ENCODE measurements at regions not wholly inside any gene's neighbourhood (a gene's known extent, or its start where the extent isn't known, plus 50 kb on each side); places are given as distances from the start of the nearest gene placed in this dataset.

DNA sequence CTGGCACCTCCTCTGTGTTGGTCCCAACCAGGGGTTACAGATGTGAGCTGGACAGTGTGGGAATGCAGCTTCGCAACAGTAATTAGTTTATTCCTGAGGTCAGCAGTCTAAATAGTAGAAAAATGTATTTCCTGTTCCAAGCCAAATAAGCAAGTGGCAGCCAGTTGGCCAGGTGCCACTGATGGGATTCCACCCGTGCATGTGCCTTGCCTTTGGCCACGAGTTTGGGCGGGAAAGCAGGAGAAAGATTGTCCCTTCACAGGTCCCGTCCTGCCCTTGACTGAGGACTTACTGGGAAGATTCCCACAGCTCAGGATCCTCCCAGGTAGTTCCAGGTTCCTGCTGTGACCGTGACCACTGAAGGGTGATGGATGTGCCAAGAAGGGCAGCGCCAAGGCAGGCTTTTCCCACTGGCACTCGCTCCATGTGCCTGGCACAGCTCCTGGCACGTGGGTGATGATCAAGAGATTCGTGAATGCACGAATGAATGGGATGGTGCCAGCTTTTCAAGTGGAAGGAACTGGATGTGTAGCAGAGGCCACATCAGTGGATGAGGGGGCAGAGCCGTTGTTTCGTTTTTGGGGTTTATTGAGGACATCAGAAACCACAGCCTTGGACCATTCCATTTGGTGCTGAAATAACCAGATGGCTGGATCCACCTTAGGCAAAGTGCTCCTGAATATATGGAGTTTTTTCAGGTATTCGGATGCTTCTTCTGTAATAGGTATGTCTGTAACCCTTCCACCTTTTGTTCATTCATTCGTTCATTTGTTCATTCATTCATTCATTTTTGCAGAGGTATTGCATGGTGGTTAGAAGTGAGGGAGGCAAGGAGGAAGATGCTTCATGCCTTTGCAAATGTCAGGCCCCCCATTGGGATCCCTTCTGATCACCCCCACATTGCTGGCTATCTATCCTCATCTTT is 62.4 kb upstream of the WNT4 start:
- TF ChIP-seq EZH2 (IDR thresholded peaks at IDR 0.05; ENCODE audit: borderline replicate concordance, insufficient read depth, low read depth, low read length, poor library complexity, severe bottlenecking): no peak
- TF ChIP-seq, protein P1, sequence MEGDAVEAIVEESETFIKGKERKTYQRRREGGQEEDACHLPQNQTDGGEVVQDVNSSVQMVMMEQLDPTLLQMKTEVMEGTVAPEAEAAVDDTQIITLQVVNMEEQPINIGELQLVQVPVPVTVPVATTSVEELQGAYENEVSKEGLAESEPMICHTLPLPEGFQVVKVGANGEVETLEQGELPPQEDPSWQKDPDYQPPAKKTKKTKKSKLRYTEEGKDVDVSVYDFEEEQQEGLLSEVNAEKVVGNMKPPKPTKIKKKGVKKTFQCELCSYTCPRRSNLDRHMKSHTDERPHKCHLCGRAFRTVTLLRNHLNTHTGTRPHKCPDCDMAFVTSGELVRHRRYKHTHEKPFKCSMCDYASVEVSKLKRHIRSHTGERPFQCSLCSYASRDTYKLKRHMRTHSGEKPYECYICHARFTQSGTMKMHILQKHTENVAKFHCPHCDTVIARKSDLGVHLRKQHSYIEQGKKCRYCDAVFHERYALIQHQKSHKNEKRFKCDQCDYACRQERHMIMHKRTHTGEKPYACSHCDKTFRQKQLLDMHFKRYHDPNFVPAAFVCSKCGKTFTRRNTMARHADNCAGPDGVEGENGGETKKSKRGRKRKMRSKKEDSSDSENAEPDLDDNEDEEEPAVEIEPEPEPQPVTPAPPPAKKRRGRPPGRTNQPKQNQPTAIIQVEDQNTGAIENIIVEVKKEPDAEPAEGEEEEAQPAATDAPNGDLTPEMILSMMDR (IDR thresholded peaks at IDR 0.05): no peak
- POLR2A ChIA-PET: no interaction called here
- H3K27me3 Mint-ChIP-seq: peaks cover 55% of the 10 kb centered on the region

GRCh38 chr1:22206551-22207125 is 63.7 kb upstream of the WNT4 start:
- POLR2A ChIA-PET: no interaction called here
- no peaks in the 10 kb centered on the region for H4K20me1 ChIP-seq (ENCODE audit: control insufficient read depth, insufficient read depth, low read length, poor library complexity, severe bottlenecking)
- no peaks in the 10 kb centered on the region for H3K79me2 ChIP-seq (ENCODE audit: control insufficient read depth, insufficient read depth, low read length)
- intact Hi-C loops (cut with micrococcal nuclease): no loop called here
- peaks cover 0 to 32% (median 5%) of the 10 kb centered on the region in 4 experiments for H3K27me3 ChIP-seq (replicated peaks in 1 of 4; ENCODE audit: control extremely low read depth in 1 of 4, control insufficient read depth in 3 of 4, insufficient read depth in 4 of 4, low read length in 3 of 4)
- no peaks in the 10 kb centered on the region for H3K36me3 ChIP-seq (replicated peaks in 1 of 2; ENCODE audit: control extremely low read depth in 1 of 2, control insufficient read depth in 1 of 2, extremely low read depth in 1 of 2, insufficient read depth in 2 of 2, low read length in 1 of 2)
- H3K4me3 ChIP-seq (ENCODE audit: control extremely low read depth in 1 of 5, extremely low read depth in 1 of 5, insufficient read depth in 1 of 5, low read depth in 2 of 5, low read length in 4 of 5): no peak overlapping the region
- 89% methylated on average over 6 of the region's 6 CpGs for WGBS (ENCODE audit: insufficient coverage)
- H3K4me1 ChIP-seq (ENCODE audit: control insufficient read depth in 2 of 2, insufficient read depth in 2 of 2, low read length in 2 of 2): no peaks in the 10 kb centered on the region
- Mint-ChIP-seq H3K27me3 (peaks cover 56% of the 10 kb centered on the region), H3K4me1 (no peaks in the 10 kb centered on the region), H3K4me3 (no peak overlapping the region), H3K27ac (no peak overlapping the region), H3K9me3 (ENCODE audit: insufficient read depth) (no peaks in the 10 kb centered on the region)
- H3K4me2 ChIP-seq (replicated peaks; ENCODE audit: low read depth, low read length, poor library complexity, severe bottlenecking): no peak overlapping the region
- H3K9ac ChIP-seq (ENCODE audit: low read length): no peak overlapping the region
- DNase-seq: no peak
- no peak overlapping the region for H3K27ac ChIP-seq (ENCODE audit: low read length in 2 of 2)
- TF ChIP-seq, protein P1 (IDR thresholded peaks at IDR 0.05): no peak
- TF ChIP-seq EZH2 (IDR thresholded peaks at IDR 0.05; ENCODE audit: borderline replicate concordance, insufficient read depth, low read depth, low read length, poor library complexity, severe bottlenecking): no peak
- H3K9me3 ChIP-seq (ENCODE audit: control extremely low read depth in 1 of 3, control insufficient read depth in 2 of 3, insufficient read depth in 1 of 3, low read length in 2 of 3): no peaks in the 10 kb centered on the region
- no peak for ATAC-seq (ENCODE audit: low read depth)
- H2AFZ ChIP-seq (ENCODE audit: insufficient read depth, low read depth, low read length, poor library complexity, severe bottlenecking): no peak overlapping the region
- CTCF ChIA-PET: no interaction called here

More for the DNA sequence above, 62.4 kb upstream of the WNT4 start:
- H3K27ac ChIP-seq (ENCODE audit: low read length in 2 of 2): no peak overlapping the region
- ATAC-seq (ENCODE audit: low read depth): no peak
- H3K27ac Mint-ChIP-seq: no peak overlapping the region
- intact Hi-C loops (cut with micrococcal nuclease): no loop called here
- H3K36me3 ChIP-seq (replicated peaks in 1 of 2; ENCODE audit: control extremely low read depth in 1 of 2, control insufficient read depth in 1 of 2, extremely low read depth in 1 of 2, insufficient read depth in 2 of 2, low read length in 1 of 2): no peaks in the 10 kb centered on the region
- no peak overlapping the region for H3K4me2 ChIP-seq (replicated peaks; ENCODE audit: low read depth, low read length, poor library complexity, severe bottlenecking)
- H3K4me1 ChIP-seq (ENCODE audit: control insufficient read depth in 2 of 2, insufficient read depth in 2 of 2, low read length in 2 of 2): no peaks in the 10 kb centered on the region
- H3K9me3 ChIP-seq (ENCODE audit: control extremely low read depth in 1 of 3, control insufficient read depth in 2 of 3, insufficient read depth in 1 of 3, low read length in 2 of 3): no peaks in the 10 kb centered on the region
- 74% methylated on average over 13 of the region's 15 CpGs for WGBS (ENCODE audit: insufficient coverage)
- H3K9me3 Mint-ChIP-seq (ENCODE audit: insufficient read depth): no peaks in the 10 kb centered on the region
- H2AFZ ChIP-seq (ENCODE audit: insufficient read depth, low read depth, low read length, poor library complexity, severe bottlenecking): no peak overlapping the region
- H3K4me3 Mint-ChIP-seq: no peak overlapping the region
- H3K9ac ChIP-seq (ENCODE audit: low read length): no peak overlapping the region
- CTCF ChIA-PET: no interaction called here
- H3K4me1 Mint-ChIP-seq: no peaks in the 10 kb centered on the region
- H3K79me2 ChIP-seq (ENCODE audit: control insufficient read depth, insufficient read depth, low read length): no peaks in the 10 kb centered on the region
- H3K27me3 ChIP-seq (replicated peaks in 1 of 4; ENCODE audit: control extremely low read depth in 1 of 4, control insufficient read depth in 3 of 4, insufficient read depth in 4 of 4, low read length in 3 of 4): peaks cover 0 to 23% (median 2%) of the 10 kb centered on the region in 4 experiments
- no peak overlapping the region for H3K4me3 ChIP-seq (ENCODE audit: control extremely low read depth in 1 of 5, extremely low read depth in 1 of 5, insufficient read depth in 1 of 5, low read depth in 2 of 5, low read length in 4 of 5)
- no peak for DNase-seq
- H4K20me1 ChIP-seq (ENCODE audit: control insufficient read depth, insufficient read depth, low read length, poor library complexity, severe bottlenecking): no peaks in the 10 kb centered on the region
